Kidney epithelial cell (primary cell): ENCODE measurements at regions not wholly inside any gene's neighbourhood (a gene's known extent, or its start where the extent isn't known, plus 50 kb on each side); places are given as distances from the start of the nearest gene placed in this dataset.

Source experiments
- DNase-seq: peaks from one replicate; pipeline ENCODE4 v3.0.0-alpha.2; 2010; ENCODE audit warnings: low read depth
- H3K27me3 ChIP-seq: 2 replicates; pipeline ENCODE4 v1.6.0; 2011; ENCODE audit warnings: low read length; ENCODE audit not compliant: control insufficient read depth, insufficient read depth
- H3K36me3 ChIP-seq: 2 replicates; pipeline ENCODE4 v1.5.1; 2011; ENCODE audit warnings: low read length; ENCODE audit not compliant: control insufficient read depth, insufficient read depth
- H3K4me3 ChIP-seq: 2 replicates; pipeline ENCODE4 v1.5.1; 2011; ENCODE audit warnings: low read depth, mild to moderate bottlenecking, control low read depth, low read length
- TF ChIP-seq, protein P1 (sequence below): IDR thresholded peaks from 2 replicates; pipeline ENCODE4 v1.5.1; 2011; ENCODE audit warnings: mild to moderate bottlenecking, moderate library complexity, low read length, control low read depth, inconsistent platforms; ENCODE audit not compliant: insufficient read depth, poor library complexity, severe bottlenecking

DNA sequence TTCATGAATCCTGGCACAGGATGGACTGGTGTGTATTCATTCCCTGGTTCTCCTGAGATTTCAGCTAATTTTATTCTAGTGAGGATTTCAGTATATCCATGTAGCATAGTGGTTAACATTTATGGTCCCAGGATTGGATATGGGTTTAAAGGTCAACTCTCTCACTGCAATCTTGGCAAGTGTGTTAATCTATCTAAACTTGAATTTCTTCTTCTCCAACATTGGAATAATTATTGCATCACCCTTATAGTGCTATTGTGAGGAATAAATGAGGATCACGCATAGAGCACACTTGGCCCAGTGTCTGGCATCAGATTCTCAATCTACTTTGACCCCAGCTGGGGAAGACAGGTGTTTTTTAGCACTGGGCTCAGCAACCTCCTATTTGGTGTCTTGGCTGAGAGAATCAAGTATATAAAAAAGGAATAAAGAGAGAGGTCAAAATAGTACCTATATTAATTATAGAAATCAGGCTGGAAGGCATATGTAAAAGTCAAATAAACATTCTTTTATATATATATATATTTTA, 531.2 kb upstream of the ATP2B1 start:
- Histone ChIP-seq H3K36me3 (no peaks in the 10 kb centered on the region), H3K4me3 (no peak overlapping the region), H3K27me3 (no peaks in the 10 kb centered on the region)
- DNase-seq = no peak
- TF ChIP-seq, protein P1, sequence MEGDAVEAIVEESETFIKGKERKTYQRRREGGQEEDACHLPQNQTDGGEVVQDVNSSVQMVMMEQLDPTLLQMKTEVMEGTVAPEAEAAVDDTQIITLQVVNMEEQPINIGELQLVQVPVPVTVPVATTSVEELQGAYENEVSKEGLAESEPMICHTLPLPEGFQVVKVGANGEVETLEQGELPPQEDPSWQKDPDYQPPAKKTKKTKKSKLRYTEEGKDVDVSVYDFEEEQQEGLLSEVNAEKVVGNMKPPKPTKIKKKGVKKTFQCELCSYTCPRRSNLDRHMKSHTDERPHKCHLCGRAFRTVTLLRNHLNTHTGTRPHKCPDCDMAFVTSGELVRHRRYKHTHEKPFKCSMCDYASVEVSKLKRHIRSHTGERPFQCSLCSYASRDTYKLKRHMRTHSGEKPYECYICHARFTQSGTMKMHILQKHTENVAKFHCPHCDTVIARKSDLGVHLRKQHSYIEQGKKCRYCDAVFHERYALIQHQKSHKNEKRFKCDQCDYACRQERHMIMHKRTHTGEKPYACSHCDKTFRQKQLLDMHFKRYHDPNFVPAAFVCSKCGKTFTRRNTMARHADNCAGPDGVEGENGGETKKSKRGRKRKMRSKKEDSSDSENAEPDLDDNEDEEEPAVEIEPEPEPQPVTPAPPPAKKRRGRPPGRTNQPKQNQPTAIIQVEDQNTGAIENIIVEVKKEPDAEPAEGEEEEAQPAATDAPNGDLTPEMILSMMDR = no peak

DNA sequence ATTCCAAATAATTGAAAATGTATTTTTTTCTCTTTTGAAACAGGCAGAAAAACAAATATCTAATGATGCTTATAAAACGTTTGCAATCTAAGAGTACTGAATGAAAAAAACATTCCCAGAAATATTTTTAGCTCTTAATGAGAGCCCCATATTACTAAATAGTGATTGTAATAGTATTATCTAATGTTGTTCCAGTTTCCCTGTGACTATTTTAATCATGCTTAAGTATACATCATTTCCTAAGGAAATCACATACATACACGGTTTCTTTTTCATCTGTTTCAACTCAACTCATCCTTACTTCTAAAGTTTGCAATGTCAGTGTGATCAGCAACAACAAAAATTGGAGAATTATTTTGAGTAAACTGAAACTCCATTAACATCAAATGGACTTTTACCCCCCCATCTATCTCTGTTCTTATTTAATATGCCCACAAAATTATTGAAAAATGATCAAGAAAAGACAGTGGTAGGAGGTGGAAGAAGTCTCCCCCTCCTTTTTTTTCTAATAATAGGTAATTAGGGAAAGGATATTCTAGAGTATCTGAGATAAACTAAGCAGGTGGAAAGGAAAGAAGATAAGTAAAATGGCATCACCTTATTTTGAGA, 530.1 kb upstream of the ATP2B1 start:
- TF ChIP-seq, protein P1 = no peak
- Histone ChIP-seq H3K27me3 (no peaks in the 10 kb centered on the region), H3K4me3 (no peak overlapping the region), H3K36me3 (no peaks in the 10 kb centered on the region)
- DNase-seq = no peak

DNA sequence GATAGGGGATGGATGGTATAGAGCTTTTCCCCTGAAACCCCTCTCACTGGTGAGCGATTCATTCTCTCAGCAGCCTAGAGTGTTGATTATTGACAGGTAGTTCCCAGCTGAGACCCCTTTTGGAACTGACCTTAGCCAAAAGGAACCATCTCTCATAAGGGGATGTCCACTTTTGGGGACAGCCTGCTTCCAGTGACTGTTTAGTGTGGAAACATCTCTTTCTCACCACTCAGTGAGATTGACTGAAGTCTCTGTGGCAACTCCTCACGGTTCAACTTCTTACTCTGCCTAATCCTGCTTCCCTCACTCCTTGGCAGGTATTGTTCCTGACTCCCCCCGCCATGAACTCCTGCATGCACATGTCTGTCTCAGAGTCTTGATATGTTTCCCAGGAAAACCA, 529.2 kb upstream of the ATP2B1 start:
- no peak for DNase-seq
- Histone ChIP-seq H3K4me3 (no peak overlapping the region), H3K36me3 (no peaks in the 10 kb centered on the region), H3K27me3 (no peaks in the 10 kb centered on the region)
- TF ChIP-seq, protein P1 = no peak

DNA sequence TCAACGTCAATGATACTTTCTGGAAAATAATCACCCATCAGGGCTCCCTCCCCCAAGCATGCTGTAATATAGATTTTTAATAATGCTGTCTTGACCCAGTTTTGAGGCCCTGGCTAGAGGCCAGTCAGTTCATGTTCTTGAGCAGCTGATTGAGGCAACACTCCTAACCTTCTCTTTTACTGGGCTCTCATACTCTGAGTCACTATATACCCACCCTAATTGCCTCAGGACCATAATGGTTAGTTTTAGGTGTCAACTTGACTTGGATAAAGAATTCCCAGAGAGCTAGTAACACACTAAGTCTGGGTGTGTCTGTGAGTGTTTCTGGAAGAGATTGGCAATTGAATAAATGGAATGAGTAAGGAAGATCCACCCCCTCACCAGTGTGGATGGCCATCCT, 527.0 kb upstream of the ATP2B1 start:
- Histone ChIP-seq H3K36me3 (no peaks in the 10 kb centered on the region), H3K27me3 (no peaks in the 10 kb centered on the region), H3K4me3 (no peak overlapping the region)
- TF ChIP-seq, protein P1 = no peak
- DNase-seq = no peak

DNA sequence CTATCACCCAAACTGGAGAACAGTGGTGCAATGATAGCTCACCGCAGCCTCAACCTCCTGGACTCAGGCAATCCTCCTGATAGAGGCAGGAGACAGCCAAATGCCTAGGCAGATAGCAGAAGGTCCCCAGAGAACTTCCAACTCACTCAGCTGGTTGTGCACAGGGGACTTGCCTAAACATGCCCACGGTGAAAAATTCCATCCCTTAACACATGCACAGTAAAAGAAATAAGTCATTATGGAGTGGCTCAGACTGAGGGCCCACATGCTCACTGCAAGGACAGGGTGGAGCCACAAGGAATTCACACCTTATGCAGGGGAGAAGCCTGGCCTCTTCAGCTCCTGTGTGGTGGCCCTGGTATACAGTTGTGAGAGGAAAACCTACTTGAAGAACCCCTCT, 525.8 kb upstream of the ATP2B1 start:
- DNase-seq = no peak
- Histone ChIP-seq H3K4me3 (no peak overlapping the region), H3K27me3 (no peaks in the 10 kb centered on the region), H3K36me3 (no peaks in the 10 kb centered on the region)
- TF ChIP-seq, protein P1 = no peak
